HG03060 (cell line): ENCODE measurements at regions not wholly inside any gene's neighbourhood (a gene's known extent, or its start where the extent isn't known, plus 50 kb on each side); places are given as distances from the start of the nearest gene placed in this dataset.
"Not testable (repeated sequence)": the region's sequence is repeated elsewhere in the genome, so short reads cannot be mapped to it uniquely, and the experiment has no call there.

Experiments used
- ATAC-seq: cut with Tn5 transposase; IDR thresholded peaks from one replicate; pipeline ENCODE4 v1.9.1; 2021; ENCODE audit warnings: low read depth, moderate number of reproducible peaks; ENCODE audit not compliant: unreplicated experiment

DNA sequence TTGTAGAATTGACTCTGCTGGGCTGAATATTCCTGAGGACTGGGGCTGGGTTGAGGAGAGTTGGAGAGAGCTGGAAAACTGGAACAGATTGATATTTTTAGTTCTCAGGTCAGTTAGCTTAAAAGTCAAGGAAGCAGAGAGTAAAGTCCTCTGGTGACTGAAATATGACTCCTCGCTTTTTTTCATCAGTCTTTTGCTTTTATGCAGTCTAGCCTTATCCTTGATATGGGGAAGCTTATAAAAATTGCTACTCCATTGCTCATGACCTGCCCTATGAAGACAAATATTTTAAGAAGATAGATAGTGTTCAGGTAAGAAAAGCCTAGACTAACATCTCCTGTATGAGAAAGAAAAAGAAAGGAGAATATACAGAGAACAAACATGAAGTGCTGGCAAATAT lies 152.7 kb downstream of the C4orf33 start:
- ATAC-seq, result no peak

DNA sequence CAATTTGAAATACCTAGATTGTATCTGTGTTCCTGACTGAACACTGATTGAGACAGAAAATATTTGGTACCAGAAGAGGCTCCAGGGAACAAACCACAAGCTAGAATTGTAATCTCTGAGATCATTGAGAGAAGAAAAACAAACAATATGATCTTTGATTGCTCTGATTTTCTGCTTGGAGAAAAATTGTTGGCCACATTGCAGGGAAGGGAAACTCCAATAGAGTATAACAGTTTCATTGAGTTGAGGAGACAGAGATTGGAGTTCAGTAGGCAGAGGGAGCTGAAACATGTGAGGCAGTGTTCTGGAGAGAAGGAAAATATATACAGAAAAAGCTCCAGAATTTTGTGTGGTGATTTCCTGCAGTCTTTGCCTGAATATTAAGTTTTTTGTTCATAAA lies 158.2 kb downstream of the C4orf33 start:
- no peak for ATAC-seq

DNA sequence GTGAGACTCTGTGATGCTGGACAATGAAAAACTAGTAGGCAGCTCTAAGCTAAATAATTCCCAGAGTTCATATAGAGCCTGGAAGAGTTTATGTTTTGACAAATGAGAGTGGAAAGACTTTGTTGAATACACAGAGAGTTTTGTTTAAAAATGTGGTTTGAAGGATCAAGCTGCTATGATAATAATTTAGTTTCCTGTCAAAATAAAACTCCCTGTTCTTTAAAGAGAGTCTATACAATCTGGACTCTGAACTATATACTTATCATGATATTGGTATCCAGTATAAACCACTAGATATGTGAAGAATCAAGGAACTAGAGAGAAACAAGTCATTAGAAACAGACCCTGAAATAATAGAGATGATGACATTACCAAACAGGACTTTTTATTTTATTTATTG lies 158.6 kb downstream of the C4orf33 start:
- ATAC-seq, result no peak

DNA sequence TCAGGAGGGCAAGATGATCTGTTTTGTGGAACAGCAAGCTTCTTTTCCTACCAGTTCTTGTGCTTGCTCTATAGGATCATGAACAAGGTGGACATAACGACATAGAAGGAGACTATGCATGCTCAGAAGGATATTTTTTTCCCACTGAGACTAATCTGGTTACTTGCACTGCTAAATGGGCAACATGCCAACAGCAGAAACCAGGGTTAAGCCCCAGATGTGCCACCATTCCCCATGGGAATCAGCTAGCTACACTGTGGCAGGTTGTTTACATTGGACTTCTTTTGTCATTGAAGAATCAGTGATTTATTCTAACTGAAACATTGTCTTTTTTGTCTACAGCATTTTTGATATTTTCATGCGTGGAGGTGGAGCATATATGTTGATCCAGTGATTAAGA lies 165.6 kb downstream of the C4orf33 start:
- ATAC-seq, result no peak

DNA sequence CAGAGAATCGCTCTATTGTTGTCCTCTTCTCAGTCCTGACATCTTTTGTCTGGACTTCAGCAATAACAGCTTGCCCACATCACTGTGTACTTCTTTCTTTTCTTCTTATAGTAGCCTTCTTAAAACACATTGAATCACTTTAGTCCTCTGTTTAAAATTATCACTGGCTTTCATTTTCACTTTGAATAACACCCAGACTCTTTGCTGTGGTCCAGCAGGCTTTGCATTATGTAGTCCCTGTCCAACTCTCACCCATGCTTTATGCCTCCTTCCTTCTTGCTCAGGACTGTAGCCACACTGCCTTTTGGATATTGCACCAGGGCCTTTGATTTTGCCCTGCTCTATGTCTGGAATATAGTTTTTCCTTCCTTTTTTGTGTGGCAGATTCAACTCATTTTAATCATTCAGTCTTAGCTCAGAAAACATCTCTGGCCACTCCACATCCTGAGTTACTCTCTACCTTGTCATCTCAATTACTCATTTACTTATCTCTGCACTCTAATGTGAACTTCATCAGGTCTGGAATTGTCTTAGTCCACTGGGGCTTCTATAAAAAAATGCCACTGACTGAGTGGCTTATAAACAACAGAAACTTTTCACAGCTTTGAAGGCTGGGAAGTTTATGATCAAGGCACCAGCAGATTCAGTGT lies 168.2 kb downstream of the C4orf33 start:
- peak; percentile 98 for ATAC-seq

DNA sequence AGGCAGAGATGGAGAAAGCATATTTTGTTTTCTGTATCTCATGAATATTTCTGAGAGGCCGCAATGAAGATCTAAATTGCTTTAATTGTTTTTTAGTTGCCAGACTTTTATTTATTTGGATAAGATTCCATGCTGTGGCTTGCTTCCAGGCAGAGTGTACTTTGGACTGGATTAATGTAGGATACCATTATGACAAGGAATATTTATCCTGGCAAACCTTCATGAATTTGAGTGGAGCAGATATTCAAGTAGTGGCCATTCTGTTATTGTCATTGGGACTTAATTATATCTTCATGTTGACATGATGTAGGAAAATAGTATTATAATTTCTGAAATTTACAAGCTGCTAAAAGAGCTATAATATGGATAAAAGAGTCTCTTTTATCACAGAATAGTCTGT lies 182.9 kb downstream of the C4orf33 start:
- no peak for ATAC-seq

DNA sequence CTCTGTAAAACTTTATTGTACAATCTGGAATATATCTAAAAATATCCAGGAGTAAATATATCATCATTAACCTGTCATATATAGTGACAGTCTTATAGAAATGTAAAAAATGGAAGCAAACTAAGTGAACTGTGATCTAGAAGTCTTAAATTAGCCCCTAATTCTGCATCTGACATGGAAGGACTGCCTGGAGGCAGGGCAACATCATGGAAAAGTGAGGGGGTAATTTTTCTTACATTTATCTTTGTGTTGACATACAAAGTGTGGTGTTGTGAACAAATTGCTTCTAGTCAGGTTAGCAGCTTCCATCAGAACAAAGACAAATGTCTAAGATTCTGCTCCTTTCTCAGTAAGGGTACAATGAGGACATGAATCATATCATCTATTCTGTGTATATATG lies 186.3 kb downstream of the C4orf33 start:
- no peak for ATAC-seq

DNA sequence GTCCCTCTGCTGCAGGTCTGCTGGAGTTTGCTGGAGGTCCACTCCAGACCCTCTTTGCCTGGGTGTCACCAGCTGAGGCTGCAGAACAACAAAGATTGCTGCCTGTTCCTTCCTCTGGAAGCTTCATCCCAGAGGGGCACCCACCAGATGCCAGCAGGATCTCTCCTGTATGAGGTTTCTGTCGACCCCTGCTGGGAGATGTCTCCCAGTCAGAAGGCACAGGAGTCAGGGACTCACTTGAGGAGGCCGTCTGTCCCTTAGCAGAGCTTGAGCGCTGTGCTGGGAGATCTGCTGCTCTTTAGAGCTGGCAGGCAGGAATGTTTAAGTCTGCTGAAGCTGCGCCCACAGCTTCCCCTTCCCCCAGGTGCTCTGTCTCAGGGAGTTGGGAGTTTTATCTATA lies 196.2 kb downstream of the C4orf33 start:
- not testable (repeated sequence) for ATAC-seq

DNA sequence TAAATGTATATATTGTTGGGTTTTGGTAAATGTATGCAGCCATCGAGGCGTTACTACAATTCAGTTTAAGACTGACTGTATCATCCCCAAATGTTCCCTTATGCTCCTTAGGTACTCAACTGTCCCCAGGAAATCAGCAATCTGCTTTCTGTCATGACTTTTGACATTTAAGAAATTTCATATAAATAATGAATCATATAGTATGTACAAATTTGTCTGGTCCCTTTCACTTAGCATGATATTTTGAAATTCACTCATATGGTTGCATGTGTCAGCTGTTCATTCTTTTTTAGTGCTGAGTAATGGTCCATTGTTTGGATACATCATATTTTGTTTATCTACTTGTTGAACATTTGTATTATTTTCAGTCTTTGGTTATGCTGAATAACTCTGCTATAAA lies 218.8 kb downstream of the C4orf33 start:
- no peak for ATAC-seq

DNA sequence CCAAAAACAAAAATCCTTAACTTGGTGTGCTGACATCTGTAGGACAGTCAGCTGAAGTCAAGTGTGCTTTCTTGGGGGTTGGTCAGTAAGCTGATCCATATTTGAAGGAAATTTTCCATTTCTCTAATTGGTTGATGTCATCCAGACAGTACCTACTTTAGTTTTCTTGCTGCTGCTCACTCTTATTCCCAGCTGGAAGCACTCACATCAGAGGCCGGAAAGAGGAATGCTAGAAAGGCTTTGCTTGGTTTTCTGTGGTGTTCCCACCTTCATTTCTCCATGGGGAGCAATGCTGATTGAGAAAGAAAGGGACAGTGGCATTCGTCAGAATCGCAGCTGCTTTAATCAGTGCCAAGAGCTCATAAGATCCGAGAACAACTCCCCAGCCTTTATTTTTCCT lies 227.0 kb downstream of the C4orf33 start:
- ATAC-seq, result no peak

DNA sequence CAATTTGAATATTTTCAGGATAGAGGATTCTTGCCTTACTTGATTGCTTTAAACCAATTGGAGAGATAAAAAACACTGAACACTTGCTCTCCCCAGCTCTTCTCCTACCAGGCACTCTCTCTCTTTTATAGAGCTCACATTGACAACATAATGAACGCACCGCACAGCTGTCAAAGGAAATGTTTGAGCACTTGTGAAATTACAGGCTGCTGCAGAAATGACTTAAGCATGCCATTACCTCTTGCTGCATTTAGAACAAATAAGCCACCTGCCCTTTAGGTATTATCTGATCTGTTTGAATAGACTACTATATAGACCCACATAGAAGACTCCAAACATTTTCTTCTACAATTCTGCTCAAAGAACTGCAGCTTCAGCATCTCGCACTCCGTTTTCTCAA lies 227.7 kb downstream of the C4orf33 start:
- no peak for ATAC-seq

DNA sequence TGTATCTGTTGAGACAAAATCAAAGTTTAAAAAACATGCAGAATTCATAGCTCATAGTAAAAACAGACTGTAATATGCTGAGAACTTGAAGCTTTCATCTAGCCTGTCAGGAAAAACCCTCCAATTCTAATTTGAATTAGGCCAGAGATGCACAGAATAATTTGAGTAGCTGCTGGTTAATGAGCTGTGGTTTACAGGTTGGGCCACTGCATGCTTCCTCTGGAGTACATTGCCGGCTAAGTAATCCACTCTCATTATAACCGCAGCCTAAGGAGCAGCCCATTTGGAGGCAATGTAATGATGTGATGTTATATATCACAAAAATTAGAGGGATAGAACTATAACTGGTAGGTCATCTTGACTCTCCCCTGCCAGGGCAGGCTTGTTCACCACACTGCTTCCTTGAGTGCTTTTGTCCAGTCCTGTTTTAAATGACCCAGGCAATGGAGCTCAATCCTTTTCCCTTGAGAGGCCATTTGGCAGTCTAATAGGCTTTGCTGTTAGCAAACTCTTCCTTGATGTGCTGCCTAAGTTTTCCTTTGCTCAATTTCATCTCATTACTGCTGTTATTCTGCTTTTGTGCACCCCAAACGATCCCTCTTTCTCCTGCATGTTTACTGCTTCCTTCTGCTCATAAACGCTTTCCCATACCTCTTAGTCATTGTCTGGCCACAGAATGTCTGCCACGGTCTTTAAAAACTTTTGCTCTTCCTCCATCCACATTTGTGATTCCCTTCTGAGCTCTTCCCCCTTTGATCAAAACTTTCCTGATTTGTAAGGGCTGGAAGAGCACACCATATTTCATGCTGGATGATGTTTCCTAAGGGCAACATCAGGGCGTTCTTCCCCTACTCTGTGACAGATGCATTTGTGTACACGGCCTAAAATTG lies 230.9 kb downstream of the C4orf33 start:
- ATAC-seq, result no peak

DNA sequence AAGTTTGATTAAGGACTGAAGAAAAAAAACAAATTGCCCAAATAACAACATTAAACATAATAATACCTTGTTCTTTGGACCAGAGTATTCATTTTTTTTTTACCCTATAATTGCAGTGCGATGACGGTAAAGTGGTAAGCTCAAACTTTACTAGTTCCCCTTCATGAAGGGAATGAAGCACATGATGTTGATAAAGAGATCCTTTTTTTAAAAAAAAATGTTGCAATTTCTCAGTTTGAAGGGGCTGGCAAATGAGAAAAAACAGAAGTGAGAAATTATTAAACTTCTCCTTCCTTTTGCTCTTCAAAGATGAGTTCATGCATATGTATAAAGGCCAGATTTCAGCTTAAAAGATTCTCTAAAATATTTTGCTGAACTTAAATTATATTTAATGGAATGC lies 231.7 kb downstream of the C4orf33 start:
- ATAC-seq, result no peak

DNA sequence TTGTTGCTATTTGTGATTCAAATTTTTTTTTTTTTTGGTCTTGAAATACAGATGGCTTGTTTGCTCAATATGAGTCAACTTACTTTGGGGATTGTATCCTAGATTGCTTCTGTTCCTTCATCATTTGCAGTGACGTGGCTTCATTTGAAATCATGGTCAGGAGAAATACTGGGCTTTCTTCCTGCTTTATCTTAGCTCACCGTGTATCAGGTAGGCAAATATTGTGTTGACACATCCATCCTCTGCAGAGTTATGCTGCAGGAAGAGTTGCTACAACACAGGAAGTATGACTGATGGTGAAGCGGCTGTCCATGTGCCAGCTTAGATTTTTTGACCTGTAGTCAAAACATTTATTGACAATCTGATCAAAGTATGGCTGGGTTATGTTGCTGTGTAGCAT lies 232.2 kb downstream of the C4orf33 start:
- no peak for ATAC-seq

DNA sequence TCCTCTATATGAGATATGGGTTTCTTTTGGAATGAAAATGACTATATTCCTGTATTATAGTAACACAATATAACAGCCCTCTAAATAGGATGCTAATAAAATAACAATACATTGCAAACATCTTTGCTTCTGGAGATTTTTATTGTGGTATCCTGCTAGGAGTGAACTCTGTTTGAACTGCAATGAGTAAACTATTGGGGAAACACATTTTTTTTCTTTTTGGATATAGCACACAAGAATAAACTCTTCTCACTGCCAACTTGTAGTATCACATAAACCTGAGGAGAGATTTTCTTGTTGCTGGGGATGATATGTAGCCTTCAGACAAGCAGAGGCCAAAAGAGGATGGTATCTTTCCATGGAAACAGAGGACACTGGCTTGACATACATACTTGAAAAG lies 238.2 kb downstream of the C4orf33 start:
- ATAC-seq, result no peak

DNA sequence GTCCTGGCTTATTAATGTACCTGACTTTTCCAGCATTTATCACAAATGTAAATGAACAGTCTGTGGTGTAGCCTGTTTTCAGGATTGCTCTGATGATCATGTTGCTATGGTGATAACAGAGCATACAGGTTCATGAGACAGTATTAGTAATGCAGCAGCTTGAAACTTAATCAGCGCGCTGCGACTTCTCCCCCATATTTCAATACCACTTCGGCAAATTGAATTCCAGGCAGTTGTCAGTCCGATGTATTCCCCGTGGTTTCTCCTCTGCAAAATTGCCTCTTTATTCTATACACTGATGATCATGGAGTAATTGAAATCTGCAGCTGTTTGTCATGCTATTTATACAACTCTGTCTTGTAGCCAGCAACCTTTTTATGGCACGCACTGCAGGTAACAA lies 239.3 kb downstream of the C4orf33 start:
- no peak for ATAC-seq

DNA sequence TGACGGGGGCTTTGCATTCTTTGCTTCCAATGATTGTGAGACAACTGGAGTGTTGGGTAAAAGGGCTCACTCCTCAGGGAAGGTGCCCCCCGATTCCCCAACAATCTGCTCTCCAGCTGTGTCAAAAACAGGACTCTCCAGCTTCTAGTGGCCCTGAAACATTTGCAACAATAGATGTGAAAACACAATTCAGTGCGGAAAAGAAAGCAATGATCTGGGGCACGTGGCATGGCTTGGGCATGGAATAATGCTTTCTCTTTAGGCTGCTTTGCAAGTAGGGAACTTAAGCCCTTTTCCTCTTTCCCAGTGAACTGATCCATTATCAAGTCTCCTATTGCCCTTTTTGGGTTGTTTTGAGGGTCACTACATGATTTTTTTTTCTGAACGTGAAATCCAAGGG lies 239.9 kb downstream of the C4orf33 start:
- ATAC-seq, result no peak

DNA sequence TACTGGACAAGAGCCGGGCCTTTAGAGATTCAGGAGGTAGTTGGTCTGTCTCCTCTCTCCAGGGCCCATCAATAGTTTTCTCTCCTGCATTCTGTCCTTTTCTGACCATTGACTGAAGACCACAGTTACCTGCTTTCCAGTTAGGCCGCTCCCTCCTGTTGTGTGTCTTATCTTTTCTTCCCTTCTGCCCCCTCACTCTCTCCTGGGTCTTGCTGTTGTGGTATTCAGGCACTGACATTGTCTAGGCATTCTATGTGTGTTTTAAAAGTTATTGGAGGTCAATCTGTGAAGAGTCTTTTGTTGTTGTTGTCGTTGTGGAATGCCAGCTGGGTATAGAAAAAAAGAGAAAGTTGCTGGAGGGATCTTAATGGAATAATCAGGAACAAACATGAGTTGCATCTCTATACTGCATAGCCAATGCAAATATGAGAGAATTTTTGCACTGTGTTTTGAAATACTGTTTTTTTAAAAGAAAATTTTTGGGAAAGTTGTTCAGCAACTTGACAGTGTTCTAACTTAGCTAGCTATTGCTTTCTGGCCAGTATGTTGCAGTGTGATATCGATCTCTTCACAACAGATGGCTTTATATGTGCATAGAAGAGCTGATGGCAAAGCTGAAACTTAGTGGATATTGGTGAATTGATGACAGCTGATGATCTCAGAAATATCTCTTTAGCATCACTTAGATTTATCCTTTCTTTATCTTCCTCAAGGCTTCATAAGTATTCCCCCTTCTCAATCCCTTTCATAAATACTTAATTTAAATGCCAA lies 240.7 kb downstream of the C4orf33 start:
- no peak for ATAC-seq

DNA sequence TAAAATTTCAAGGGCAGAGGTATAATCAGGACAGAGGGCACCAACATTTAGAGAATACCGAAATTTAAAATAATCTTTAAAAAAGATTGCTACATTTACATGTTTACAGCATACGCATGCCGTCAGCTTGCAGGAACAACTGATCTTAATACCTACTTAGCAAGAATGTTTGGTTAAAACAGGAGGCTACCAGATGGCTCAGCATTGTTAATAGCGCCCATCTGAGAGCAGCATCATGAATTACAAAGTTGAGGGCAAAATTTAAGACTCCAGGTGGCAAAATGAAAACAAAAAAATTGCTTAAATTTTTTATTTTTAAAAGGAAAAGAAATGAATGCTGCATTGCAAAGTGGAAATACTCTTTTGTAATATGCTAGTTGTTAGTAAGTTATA lies 241.3 kb downstream of the C4orf33 start:
- no peak for ATAC-seq

DNA sequence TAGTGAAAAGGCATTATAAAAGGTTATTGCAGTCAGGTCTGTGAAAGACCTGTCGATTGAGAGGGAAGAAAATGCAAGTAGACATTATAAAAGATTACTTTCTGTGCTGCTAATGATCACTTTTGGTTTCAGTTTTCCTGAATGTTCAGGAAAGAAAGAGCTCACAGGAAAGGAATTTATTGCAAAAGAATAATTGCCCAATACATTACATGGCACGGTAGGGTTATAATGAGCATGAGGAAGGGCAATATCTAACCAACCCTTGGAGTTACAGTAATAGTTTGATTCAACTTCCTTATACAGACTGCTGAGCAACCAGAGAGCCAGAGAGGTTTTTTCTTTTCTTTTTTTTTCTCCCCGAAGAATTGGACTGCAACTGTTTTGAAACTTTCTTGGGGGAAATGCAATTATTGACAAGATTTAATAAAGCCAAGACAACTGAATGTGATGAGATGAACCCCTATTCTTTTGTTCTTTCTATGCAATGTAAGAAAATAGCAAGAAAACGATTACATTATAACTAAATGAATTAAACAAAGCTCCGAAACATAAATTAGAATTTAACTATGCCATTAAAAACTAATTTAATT lies 247.0 kb downstream of the C4orf33 start:
- ATAC-seq, result no peak

DNA sequence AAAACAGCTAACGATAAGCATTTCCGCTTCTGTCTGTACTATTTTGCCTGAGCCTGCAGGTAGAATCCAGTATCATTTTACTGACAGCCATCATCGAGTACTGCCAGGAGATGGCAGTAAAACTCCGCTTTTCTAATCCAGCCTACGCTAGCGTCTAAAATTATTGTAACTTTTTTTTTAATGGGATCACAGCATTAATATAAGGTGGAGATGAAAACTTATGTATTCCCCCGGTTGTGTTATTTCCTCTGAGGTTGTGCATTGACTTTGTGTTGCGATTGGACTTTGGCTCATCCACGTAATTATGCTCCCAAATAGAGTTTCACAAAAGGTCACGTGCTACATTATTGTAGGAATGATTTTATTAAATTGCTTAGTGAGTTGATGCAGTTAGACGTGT lies 248.1 kb downstream of the C4orf33 start:
- no peak for ATAC-seq
